Tibial artery (tissue), 4 donors: ENCODE measurements at regions not wholly inside any gene's neighbourhood (a gene's known extent, or its start where the extent isn't known, plus 50 kb on each side); places are given as distances from the start of the nearest gene placed in this dataset.

Experiments used
- DNase-seq, 2 donors: peaks; one replicate each; pipeline ENCODE4 v3.0.0-alpha.2; 2019
- H3K27ac ChIP-seq, 2 donors: fragments of 200-600 bp; sonication (generic) in 1 of 2; 1 replicate in 1 of 2; 2 replicates in 1 of 2; pipeline ENCODE4 v1.5.1; 2018 to 2019; ENCODE audit warnings: mild to moderate bottlenecking in 1 of 2
- H3K27me3 ChIP-seq, 2 donors: fragments of 200-600 bp; sonication (generic) in 1 of 2; one replicate each; pipeline versions ENCODE4 v1.5.1 to v1.6.0; 2016 to 2019
- H3K36me3 ChIP-seq, 3 donors: fragments of 200-600 bp; sonication (generic) in 2 of 3; one replicate each; pipeline ENCODE4 v1.5.1; 2016 to 2019; ENCODE audit warnings: mild to moderate bottlenecking in 2 of 3
- H3K4me1 ChIP-seq, 4 donors: fragments of 200-600 bp; sonication (generic) in 2 of 4; 1 replicate in 3 of 4; 2 replicates in 1 of 4; pipeline ENCODE4 v1.5.1; 2016 to 2019
- H3K4me3 ChIP-seq, 2 donors: fragments of 200-600 bp; sonication (generic) in 1 of 2; 1 replicate in 1 of 2; 2 replicates in 1 of 2; pipeline ENCODE4 v1.5.1; 2018 to 2019; ENCODE audit warnings: mild to moderate bottlenecking in 2 of 2
- H3K9me3 ChIP-seq, 3 donors: fragments of 200-600 bp; sonication (generic) in 1 of 3; one replicate each; pipeline ENCODE4 v1.5.1; 2016 to 2019
- CTCF ChIP-seq, 2 experiments: fragments of 200-600 bp in 1 of 2; fragments of 450-650 bp in 1 of 2; IDR thresholded peaks; one replicate each; pipeline ENCODE4 v1.5.1; 2017 to 2019; ENCODE audit warnings: antibody characterized with exemption in 2 of 2, mild to moderate bottlenecking in 1 of 2, moderate library complexity in 1 of 2
- intact Hi-C: fragments of 100-400 bp; cut with DNase I; formaldehyde crosslinking; loops from one replicate; pipeline ENCODE4 v1.15.0; 2023; ENCODE audit warnings: low total_unique reads

GRCh38 chr9:515665-516064, 301.0 kb downstream of the DOCK8 start:
- DNase-seq: no peak
- H3K36me3 ChIP-seq: no peaks in the 10 kb centered on the region
- no peaks in the 10 kb centered on the region for H3K4me1 ChIP-seq
- H3K27me3 ChIP-seq: no peaks in the 10 kb centered on the region
- TF ChIP-seq CTCF (IDR thresholded peaks at IDR 0.05): no peak
- no peak overlapping the region for H3K4me3 ChIP-seq
- intact Hi-C loops: no loop called here
- H3K27ac ChIP-seq: no peak overlapping the region
- H3K9me3 ChIP-seq: no peaks in the 10 kb centered on the region

GRCh38 chr9:517993-518392, 303.3 kb downstream of the DOCK8 start:
- no peak for DNase-seq
- no peaks in the 10 kb centered on the region for H3K27me3 ChIP-seq
- intact Hi-C loops: no loop called here
- no peak overlapping the region for H3K27ac ChIP-seq
- H3K4me1 ChIP-seq: peaks cover 0 to 11% (median 4%) of the 10 kb centered on the region in 4 donors
- no peaks in the 10 kb centered on the region for H3K9me3 ChIP-seq
- H3K4me3 ChIP-seq: no peak overlapping the region
- H3K36me3 ChIP-seq: no peaks in the 10 kb centered on the region
- TF ChIP-seq CTCF (IDR thresholded peaks at IDR 0.05): no peak

- no peaks in the 10 kb centered on the region for H3K9me3 ChIP-seq
- H3K4me3 ChIP-seq: no peak overlapping the region
- no peaks in the 10 kb centered on the region for H3K36me3 ChIP-seq
- H3K27ac ChIP-seq: no peak overlapping the region
- no peak for DNase-seq
- H3K4me1 ChIP-seq: peaks cover 0 to 16% (median 5%) of the 10 kb centered on the region in 4 donors
- TF ChIP-seq CTCF (IDR thresholded peaks at IDR 0.05): no peak
- intact Hi-C loops: no loop called here
- no peaks in the 10 kb centered on the region for H3K27me3 ChIP-seq
These were observed 303.9 kb downstream of the DOCK8 start for GRCh38 chr9:518540-518939.

GRCh38 chr9:519579-519978, 304.9 kb downstream of the DOCK8 start:
- Histone ChIP-seq H3K9me3 (no peaks in the 10 kb centered on the region), H3K36me3 (no peaks in the 10 kb centered on the region), H3K4me3 (no peak overlapping the region), H3K4me1 (peaks cover 0 to 19% (median 5%) of the 10 kb centered on the region in 4 donors), H3K27me3 (no peaks in the 10 kb centered on the region), H3K27ac (no peak overlapping the region)
- TF ChIP-seq CTCF (IDR thresholded peaks at IDR 0.05): no peak
- DNase-seq: no peak
- intact Hi-C loops: no loop called here

GRCh38 chr9:520302-520701, 305.6 kb downstream of the DOCK8 start:
- Histone ChIP-seq H3K27me3 (no peaks in the 10 kb centered on the region), H3K9me3 (no peaks in the 10 kb centered on the region), H3K36me3 (no peaks in the 10 kb centered on the region), H3K4me3 (no peak overlapping the region), H3K27ac (no peak overlapping the region), H3K4me1 (peaks cover 0 to 19% (median 5%) of the 10 kb centered on the region in 4 donors)
- no peak for TF ChIP-seq CTCF (IDR thresholded peaks at IDR 0.05)
- intact Hi-C loops: no loop called here
- no peak for DNase-seq

- H3K36me3 ChIP-seq: no peaks in the 10 kb centered on the region
- no peak overlapping the region for H3K27ac ChIP-seq
- H3K9me3 ChIP-seq: no peaks in the 10 kb centered on the region
- no peak overlapping the region for H3K4me3 ChIP-seq
- intact Hi-C loops: no loop called here
- H3K4me1 ChIP-seq: peaks cover 0 to 19% (median 5%) of the 10 kb centered on the region in 4 donors
- no peak for DNase-seq
- TF ChIP-seq CTCF (IDR thresholded peaks at IDR 0.05): no peak
- H3K27me3 ChIP-seq: no peaks in the 10 kb centered on the region
These were observed 307.5 kb downstream of the DOCK8 start for GRCh38 chr9:522190-522589.
